ENCODE measurements at regions not wholly inside any gene's neighbourhood (a gene's known extent, or its start where the extent isn't known, plus 50 kb on each side); places are given as distances from the start of the nearest gene placed in this dataset.

DNA sequence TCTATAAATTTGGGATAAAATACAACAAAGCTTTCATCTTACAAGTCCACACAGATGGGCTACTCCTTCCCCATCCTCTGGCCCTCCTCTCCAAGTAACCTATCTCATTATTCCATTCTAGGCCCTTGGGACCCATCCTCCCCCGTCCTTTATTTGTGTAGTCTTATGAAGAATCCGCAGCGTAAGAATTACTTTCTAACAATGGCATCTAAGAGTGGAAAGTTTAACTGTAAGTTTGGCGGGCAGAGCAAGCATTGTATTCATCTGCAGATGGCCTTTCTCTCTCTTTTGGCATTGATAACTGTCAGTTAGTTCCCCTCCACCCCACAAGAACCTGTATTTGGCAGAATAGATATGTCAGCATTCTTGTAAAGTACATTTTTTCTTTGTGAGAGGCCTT is 91.9 kb upstream of the TSPAN2 start:
- TF ChIP-seq, protein P1, sequence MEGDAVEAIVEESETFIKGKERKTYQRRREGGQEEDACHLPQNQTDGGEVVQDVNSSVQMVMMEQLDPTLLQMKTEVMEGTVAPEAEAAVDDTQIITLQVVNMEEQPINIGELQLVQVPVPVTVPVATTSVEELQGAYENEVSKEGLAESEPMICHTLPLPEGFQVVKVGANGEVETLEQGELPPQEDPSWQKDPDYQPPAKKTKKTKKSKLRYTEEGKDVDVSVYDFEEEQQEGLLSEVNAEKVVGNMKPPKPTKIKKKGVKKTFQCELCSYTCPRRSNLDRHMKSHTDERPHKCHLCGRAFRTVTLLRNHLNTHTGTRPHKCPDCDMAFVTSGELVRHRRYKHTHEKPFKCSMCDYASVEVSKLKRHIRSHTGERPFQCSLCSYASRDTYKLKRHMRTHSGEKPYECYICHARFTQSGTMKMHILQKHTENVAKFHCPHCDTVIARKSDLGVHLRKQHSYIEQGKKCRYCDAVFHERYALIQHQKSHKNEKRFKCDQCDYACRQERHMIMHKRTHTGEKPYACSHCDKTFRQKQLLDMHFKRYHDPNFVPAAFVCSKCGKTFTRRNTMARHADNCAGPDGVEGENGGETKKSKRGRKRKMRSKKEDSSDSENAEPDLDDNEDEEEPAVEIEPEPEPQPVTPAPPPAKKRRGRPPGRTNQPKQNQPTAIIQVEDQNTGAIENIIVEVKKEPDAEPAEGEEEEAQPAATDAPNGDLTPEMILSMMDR (IDR thresholded peaks at IDR 0.05) = no peak
- no peak for TF ChIP-seq POLR2A (IDR thresholded peaks at IDR 0.05)

Data from lower leg skin (tissue), 3 donors.